22Rv1 (cell line): ENCODE measurements at regions not wholly inside any gene's neighbourhood (a gene's known extent, or its start where the extent isn't known, plus 50 kb on each side); places are given as distances from the start of the nearest gene placed in this dataset.

Experiments used
- ZFX ChIP-seq: fragments of 450-650 bp; IDR thresholded peaks from 2 replicates; pipeline ENCODE4 v1.6.1; 2017; ENCODE audit warnings: antibody characterized with exemption, borderline replicate concordance
- TF ChIP-seq, protein P1 (sequence below): fragments of 450-650 bp; IDR thresholded peaks from 2 replicates; pipeline ENCODE4 v1.5.1; 2017; ENCODE audit warnings: mild to moderate bottlenecking

DNA sequence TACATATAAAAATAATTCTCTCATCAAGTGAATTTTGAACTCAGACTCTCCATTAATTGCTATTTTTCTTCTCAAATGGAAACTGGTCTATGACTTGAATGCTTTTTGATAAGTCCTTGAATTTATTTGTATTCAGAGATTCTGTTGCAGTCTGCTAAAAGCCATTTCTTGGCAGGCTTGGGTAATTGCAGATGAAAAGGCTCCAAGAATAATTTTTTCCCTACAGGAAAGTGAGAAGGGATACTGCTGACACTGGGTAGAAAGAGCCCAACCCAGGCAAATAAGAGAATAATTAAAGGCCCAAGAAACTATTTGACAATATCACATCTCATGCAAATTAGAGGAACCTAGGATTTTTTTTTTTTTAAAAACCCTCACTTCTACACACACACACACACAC, 246.5 kb upstream of the DDI1 start:
- TF ChIP-seq, protein P1, sequence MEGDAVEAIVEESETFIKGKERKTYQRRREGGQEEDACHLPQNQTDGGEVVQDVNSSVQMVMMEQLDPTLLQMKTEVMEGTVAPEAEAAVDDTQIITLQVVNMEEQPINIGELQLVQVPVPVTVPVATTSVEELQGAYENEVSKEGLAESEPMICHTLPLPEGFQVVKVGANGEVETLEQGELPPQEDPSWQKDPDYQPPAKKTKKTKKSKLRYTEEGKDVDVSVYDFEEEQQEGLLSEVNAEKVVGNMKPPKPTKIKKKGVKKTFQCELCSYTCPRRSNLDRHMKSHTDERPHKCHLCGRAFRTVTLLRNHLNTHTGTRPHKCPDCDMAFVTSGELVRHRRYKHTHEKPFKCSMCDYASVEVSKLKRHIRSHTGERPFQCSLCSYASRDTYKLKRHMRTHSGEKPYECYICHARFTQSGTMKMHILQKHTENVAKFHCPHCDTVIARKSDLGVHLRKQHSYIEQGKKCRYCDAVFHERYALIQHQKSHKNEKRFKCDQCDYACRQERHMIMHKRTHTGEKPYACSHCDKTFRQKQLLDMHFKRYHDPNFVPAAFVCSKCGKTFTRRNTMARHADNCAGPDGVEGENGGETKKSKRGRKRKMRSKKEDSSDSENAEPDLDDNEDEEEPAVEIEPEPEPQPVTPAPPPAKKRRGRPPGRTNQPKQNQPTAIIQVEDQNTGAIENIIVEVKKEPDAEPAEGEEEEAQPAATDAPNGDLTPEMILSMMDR, result no peak
- no peak for TF ChIP-seq ZFX
